Activated CD8-positive, alpha-beta T cell treated with anti-CD3 and anti-CD28 coated beads, Interleukin-2, amount 10 ng/mL, durations not matched to agents 7 days and 5 days (primary cell): ENCODE measurements at regions not wholly inside any gene's neighbourhood (a gene's known extent, or its start where the extent isn't known, plus 50 kb on each side); places are given as distances from the start of the nearest gene placed in this dataset.
"Not testable (repeated sequence)": the region's sequence is repeated elsewhere in the genome, so short reads cannot be mapped to it uniquely, and the experiment has no call there.

Source experiments
- ATAC-seq: fragments of 150-1000 bp; cut with Tn5 transposase; one replicate; pipeline ENCODE4 v1.10.0; 2021; ENCODE audit warnings: moderate library complexity
- CTCF ChIA-PET: fragments of 350-600 bp; sonication (Branson Sonifier 250); formaldehyde crosslinking; loops from one replicate; lab custom pipeline; 2021; ENCODE audit warnings: antibody characterized with exemption; lab: Charles Lee
- POLR2A ChIA-PET: fragments of 350-600 bp; sonication (Branson Sonifier 250); formaldehyde crosslinking; loops from one replicate; lab custom pipeline; 2021; ENCODE audit warnings: antibody characterized with exemption; lab: Charles Lee
- DNase-seq: peaks from one replicate; pipeline ENCODE4 v3.0.0-alpha.2; 2020
- H3K27ac Mint-ChIP-seq: one replicate; pipeline ENCODE4 v1.8.0; 2021; ENCODE audit warnings: mild to moderate bottlenecking, mixed read lengths
- H3K27me3 Mint-ChIP-seq: one replicate; pipeline ENCODE4 v1.8.0; 2021; ENCODE audit warnings: low read depth, mixed read lengths
- H3K36me3 Mint-ChIP-seq: one replicate; pipeline ENCODE4 v1.8.0; 2021; ENCODE audit warnings: low read depth, mixed read lengths
- H3K4me1 Mint-ChIP-seq: one replicate; pipeline ENCODE4 v1.8.0; 2021; ENCODE audit warnings: low read depth, mixed read lengths
- H3K4me3 Mint-ChIP-seq: one replicate; pipeline ENCODE4 v1.8.0; 2021; ENCODE audit warnings: mild to moderate bottlenecking, mixed read lengths
- H3K9me3 Mint-ChIP-seq: one replicate; pipeline ENCODE4 v1.8.0; 2022; ENCODE audit warnings: mixed read lengths; ENCODE audit not compliant: insufficient read depth

DNA sequence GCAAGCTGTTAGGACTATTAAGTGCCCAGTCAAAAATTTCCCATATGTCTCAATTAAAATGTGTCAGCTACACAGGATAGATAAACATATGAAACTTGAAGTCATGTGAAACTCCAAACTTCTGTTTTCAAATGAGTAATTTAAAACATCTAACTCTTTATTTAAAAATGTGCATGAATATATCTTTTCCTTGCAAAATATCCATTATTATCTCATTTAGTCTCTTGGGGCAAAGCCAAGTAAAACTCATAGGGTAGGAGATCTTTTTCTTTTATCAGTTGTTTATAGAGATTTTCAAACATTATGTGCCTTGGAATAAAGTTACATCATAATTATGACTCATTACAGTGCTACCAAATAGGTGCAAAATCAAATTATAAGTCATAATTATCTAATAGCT lies 2020.1 kb upstream of the PRR20A start:
- Mint-ChIP-seq H3K4me3 (no peak overlapping the region), H3K27ac (no peak overlapping the region)
- CTCF ChIA-PET, result no interaction called here

DNA sequence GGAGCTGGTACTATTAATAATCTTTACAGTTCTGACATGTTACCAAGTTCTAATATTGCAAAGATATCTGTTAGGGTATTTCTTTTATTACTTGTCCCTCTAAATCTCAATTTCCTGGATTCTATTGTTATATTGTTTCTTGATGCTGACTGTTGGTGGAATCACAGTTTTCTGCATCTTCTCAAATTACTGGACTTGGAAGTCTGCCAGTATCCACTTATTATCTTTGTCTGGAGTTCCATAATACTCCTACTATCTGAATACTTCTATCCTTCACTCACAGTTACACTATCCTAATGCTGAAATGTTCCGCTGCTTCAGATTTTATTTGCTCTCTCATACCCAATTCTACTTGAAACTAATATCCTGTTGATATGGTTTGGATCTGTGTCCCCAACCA lies 1985.7 kb upstream of the PRR20A start:
- H3K9me3 Mint-ChIP-seq, result peaks cover 15% of the 10 kb centered on the region
- no peak overlapping the region for H3K4me3 Mint-ChIP-seq
- no peaks in the 10 kb centered on the region for H3K27me3 Mint-ChIP-seq
- H3K4me1 Mint-ChIP-seq, result no peaks in the 10 kb centered on the region
- CTCF ChIA-PET, result no interaction called here
- POLR2A ChIA-PET, result no interaction called here
- DNase-seq, result no peak
- no peak overlapping the region for H3K27ac Mint-ChIP-seq
- H3K36me3 Mint-ChIP-seq, result no peaks in the 10 kb centered on the region
- ATAC-seq, result no peak

More for the DNA sequence above, 2020.1 kb upstream of the PRR20A start:
- ATAC-seq, result no peak
- no peak for DNase-seq
- H3K27me3 Mint-ChIP-seq, result no peaks in the 10 kb centered on the region
- POLR2A ChIA-PET, result no interaction called here
- no peaks in the 10 kb centered on the region for H3K4me1 Mint-ChIP-seq
- H3K36me3 Mint-ChIP-seq, result no peaks in the 10 kb centered on the region
- H3K9me3 Mint-ChIP-seq, result peaks cover 25% of the 10 kb centered on the region

DNA sequence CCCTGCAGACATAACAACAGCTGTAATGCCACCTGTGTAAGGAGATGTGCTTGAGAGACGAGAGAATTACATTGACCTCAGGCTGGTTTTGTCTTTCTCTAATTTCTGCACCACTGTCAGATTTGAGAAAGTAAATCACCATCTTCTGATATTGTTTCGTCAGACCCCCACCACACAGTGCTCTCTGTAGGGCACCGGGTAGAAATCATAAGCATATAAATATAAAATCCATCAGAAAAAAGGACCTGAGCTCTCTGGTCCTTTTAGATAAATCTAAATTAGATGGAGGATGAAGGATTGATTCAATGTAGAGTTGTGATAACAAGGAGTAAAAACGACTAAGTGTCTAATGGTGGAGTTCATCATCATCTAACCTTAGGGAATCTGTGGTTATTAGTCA lies 1981.0 kb upstream of the PRR20A start:
- DNase-seq (no peak), ATAC-seq (no peak)
- ChIA-PET CTCF (no interaction called here), POLR2A (no interaction called here)
- Mint-ChIP-seq H3K27ac (no peak overlapping the region), H3K4me1 (no peaks in the 10 kb centered on the region), H3K36me3 (no peaks in the 10 kb centered on the region), H3K4me3 (no peak overlapping the region), H3K9me3 (peaks cover 12% of the 10 kb centered on the region), H3K27me3 (no peaks in the 10 kb centered on the region)

DNA sequence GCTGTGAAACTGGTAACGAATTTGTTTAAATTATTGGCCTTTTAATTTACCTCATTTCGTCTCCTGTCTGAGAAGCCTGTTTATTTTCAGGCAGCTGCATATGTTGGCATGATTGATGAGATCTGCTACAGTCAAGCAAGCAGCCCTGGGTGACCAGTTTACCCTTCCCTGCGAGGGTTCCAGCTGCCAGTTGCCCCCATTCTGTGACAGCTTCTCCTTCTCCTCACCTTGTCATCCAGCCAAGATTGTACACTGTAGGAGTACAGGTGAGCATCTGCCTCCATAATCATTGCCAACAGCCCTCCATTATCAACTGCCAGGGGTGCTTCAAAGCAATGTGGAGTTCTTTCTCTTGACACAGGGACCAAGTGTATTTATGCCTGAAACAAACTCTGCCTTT lies 1979.9 kb upstream of the PRR20A start:
- Mint-ChIP-seq H3K27me3 (no peaks in the 10 kb centered on the region), H3K27ac (no peak overlapping the region)
- CTCF ChIA-PET, result no interaction called here

DNA sequence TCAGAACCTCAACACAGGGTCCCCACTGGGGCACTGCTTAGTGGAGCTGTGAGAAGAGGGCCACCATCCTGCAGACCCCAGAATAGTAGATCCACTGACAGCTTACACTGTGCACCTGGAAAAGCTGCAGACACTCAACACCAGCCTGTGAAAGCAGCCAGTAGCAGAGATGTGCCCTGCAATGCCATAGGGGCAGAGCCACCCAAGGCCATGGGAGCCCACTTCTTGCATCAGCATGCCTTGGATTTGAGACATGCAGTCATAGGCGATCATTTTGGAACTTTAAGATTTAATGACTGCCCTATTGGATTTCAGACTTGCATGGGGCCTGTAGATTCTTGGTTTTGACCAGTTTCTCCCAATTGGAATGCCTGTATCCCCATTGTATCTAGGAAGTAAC lies 1962.1 kb upstream of the PRR20A start:
- CTCF ChIA-PET, ATAC-seq, H3K4me1 Mint-ChIP-seq, H3K36me3 Mint-ChIP-seq, H3K27ac Mint-ChIP-seq, POLR2A ChIA-PET, H3K4me3 Mint-ChIP-seq, DNase-seq, H3K27me3 Mint-ChIP-seq: not testable (repeated sequence)
- H3K9me3 Mint-ChIP-seq, result peaks cover 16% of the 10 kb centered on the region

More for the DNA sequence above, 1979.9 kb upstream of the PRR20A start:
- POLR2A ChIA-PET, result no interaction called here
- peaks cover 12% of the 10 kb centered on the region for H3K9me3 Mint-ChIP-seq
- no peak overlapping the region for H3K4me3 Mint-ChIP-seq
- H3K4me1 Mint-ChIP-seq, result no peaks in the 10 kb centered on the region
- DNase-seq, result no peak
- no peaks in the 10 kb centered on the region for H3K36me3 Mint-ChIP-seq
- ATAC-seq, result no peak

DNA sequence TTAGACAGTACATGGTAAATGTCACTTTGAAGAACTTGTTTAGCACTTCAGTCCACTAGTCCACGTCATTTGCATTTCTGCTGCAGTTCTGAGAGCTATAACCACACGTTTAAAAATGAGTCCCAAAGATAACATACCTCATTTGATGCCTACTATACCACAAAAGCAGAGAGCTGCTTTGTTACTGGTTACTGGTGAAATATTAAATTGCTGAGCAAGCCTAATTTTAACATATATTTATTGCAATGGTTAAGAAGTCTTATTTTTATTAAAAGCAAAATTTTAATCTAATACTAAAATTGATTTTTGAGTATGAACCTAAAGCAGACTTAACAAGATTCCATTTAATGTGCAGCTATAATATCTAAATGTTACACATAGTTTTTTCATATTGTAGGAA lies 1949.7 kb upstream of the PRR20A start:
- no peak overlapping the region for H3K4me3 Mint-ChIP-seq
- ChIA-PET POLR2A (no interaction called here), CTCF (no interaction called here)
- ATAC-seq, result no peak
- no peak for DNase-seq
- H3K27ac Mint-ChIP-seq, result no peak overlapping the region
- H3K27me3 Mint-ChIP-seq, result no peaks in the 10 kb centered on the region
- H3K4me1 Mint-ChIP-seq, result no peaks in the 10 kb centered on the region
- peaks cover 30% of the 10 kb centered on the region for H3K9me3 Mint-ChIP-seq
- H3K36me3 Mint-ChIP-seq, result no peaks in the 10 kb centered on the region

DNA sequence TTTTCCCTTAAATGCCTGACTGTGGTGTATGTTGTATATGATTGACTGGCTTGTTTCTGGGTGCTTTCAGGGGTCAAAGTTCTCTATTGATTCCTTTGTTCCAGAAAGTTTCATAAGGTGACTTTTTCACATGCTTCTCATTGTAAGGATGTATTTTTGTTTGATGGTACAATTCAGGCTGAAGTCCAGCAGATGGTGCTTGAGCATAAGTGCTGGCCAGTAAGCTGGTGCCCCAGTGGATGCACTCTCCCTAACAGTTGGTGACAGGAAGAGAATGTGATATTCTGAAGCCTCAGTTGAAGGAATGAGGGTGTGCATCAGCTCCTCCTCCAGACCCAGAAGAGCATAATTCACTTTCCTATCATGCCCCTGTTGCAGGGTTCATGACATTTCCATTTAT lies 1941.6 kb upstream of the PRR20A start:
- no peaks in the 10 kb centered on the region for H3K36me3 Mint-ChIP-seq
- H3K4me1 Mint-ChIP-seq, result no peaks in the 10 kb centered on the region
- no peak overlapping the region for H3K27ac Mint-ChIP-seq
- CTCF ChIA-PET, result no interaction called here
- POLR2A ChIA-PET, result no interaction called here
- no peak for ATAC-seq
- peaks cover 31% of the 10 kb centered on the region for H3K9me3 Mint-ChIP-seq
- no peak for DNase-seq
- H3K27me3 Mint-ChIP-seq, result no peaks in the 10 kb centered on the region
- no peak overlapping the region for H3K4me3 Mint-ChIP-seq

DNA sequence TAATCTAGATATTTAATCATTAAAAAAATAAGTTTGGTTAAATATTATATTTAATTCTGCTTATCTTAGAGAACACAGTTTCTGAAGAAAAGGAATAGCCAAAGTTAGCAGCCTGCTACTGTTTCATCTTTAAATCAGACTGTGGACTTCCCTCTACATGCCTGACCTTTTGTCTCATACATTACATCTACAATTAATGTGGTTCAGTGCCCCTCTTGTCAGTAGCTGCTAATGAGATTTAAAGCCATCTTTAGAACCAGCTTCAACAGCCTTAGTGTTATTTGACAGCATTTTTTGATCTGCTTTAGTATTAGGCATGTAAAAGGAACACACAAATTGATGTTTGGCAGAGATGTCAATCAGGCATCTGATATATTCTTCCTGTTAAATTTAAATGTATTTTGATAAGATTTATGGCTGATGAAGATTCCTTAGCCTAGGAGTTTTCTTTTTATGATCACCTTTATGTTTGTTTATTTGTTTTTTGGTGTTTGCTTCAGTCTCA lies 1925.8 kb upstream of the PRR20A start:
- CTCF ChIA-PET, result no interaction called here

DNA sequence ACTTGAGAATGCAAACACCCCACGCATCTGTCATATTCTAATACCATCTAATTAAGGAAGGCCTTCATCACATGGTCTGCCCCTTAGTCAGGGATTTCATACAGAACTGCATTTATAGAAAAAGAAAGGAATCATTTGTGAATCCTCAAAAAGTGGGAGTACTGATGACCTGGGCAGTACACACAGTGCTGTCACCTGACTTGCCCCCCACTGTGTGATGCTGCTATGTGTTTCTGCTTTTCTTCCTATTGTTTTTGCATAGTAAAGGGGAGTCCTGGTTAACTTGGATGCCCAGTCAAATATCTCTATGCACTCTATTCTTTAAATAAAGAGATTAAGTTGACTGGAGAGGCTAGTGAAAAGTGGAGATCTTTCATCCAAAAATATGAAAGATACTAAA lies 1921.2 kb upstream of the PRR20A start:
- ATAC-seq (no peak), DNase-seq (no peak)
- CTCF ChIA-PET, result no interaction called here
- H3K27ac Mint-ChIP-seq, result no peak overlapping the region
- H3K27me3 Mint-ChIP-seq, result no peaks in the 10 kb centered on the region
- H3K36me3 Mint-ChIP-seq, result no peaks in the 10 kb centered on the region
- no peak overlapping the region for H3K4me3 Mint-ChIP-seq
- H3K4me1 Mint-ChIP-seq, result no peaks in the 10 kb centered on the region
- peaks cover 15% of the 10 kb centered on the region for H3K9me3 Mint-ChIP-seq
- POLR2A ChIA-PET, result no interaction called here

More for the DNA sequence above, 1925.8 kb upstream of the PRR20A start:
- Mint-ChIP-seq H3K27ac (no peak overlapping the region), H3K4me3 (no peak overlapping the region), H3K9me3 (peaks cover 19% of the 10 kb centered on the region), H3K36me3 (no peaks in the 10 kb centered on the region), H3K27me3 (no peaks in the 10 kb centered on the region), H3K4me1 (no peaks in the 10 kb centered on the region)
- DNase-seq, result no peak
- no peak for ATAC-seq
- POLR2A ChIA-PET, result no interaction called here

DNA sequence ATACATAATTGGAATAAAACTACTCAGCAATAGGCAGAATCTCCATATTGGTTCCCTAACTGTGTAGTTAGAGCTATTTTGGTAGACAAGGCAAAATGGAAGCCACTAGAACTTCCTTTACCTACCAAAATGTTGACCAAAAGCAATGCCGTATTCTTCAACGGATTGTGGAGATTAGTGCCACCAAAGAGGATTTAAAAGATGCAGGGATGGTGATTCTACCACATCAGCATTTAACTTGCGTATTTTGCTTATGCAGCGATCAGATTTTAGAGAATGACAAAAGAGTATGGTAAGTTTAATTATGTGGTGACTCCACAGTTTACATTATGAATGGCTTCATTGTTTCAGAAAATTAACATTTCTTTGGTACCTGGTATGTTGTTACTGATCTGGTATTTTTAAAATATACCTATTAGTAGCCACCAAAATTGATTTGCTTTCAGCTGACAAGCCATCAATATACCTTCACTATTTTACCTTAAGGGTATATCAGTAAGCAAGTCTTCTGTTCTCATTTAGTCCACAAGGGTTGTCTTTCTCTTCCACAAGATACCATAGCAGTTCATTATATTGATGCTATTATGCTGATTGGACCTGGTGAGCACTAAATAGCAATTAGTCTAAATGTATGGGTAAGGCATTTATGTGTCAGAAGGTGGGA lies 1910.7 kb upstream of the PRR20A start:
- no peak for ATAC-seq
- no peaks in the 10 kb centered on the region for H3K4me1 Mint-ChIP-seq
- no peak overlapping the region for H3K4me3 Mint-ChIP-seq
- CTCF ChIA-PET, result no interaction called here
- H3K36me3 Mint-ChIP-seq, result no peaks in the 10 kb centered on the region
- H3K27ac Mint-ChIP-seq, result no peak overlapping the region
- peaks cover 36% of the 10 kb centered on the region for H3K9me3 Mint-ChIP-seq
- POLR2A ChIA-PET, result no interaction called here
- no peak for DNase-seq
- H3K27me3 Mint-ChIP-seq, result no peaks in the 10 kb centered on the region

DNA sequence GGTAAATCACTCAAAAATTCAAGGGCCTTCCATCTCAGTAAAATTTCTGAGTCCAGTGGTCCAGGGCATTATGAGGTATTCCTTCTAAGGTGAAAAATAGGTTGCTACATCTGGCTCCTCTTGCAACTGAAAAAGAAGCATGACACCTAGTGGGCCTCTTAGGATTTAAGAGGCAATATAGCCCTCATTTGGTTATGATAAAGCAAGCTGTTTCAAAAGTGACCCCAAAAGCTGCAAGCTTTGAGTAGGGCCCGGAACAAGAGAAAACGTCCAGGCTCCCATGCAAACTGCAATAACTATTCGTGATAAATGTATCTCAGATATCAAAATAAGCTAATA lies 1910.2 kb upstream of the PRR20A start:
- Mint-ChIP-seq H3K4me1 (no peaks in the 10 kb centered on the region), H3K4me3 (no peak overlapping the region), H3K9me3 (peaks cover 36% of the 10 kb centered on the region), H3K36me3 (no peaks in the 10 kb centered on the region), H3K27ac (no peak overlapping the region), H3K27me3 (no peaks in the 10 kb centered on the region)
- ATAC-seq (no peak), DNase-seq (no peak)
- CTCF ChIA-PET, result no interaction called here
- POLR2A ChIA-PET, result no interaction called here

DNA sequence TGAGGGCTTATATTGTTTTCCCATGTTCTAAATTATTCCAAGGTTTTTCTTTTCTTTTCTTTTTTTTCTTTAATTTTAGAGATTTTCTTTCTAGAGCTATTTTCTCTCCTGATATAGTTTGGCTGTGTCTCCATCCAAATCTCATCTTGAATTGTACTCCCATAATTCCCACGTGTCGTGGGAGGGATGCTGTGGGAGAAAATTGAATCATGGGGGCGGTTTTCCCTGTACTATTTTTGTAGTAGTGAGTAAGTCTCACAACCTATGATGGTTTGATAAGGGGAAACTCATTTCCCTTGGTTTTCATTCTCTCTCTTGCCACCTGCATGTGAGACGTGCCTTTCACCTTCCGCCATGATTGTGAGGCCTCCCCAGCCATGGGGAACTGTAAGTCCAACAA lies 1906.4 kb upstream of the PRR20A start:
- H3K36me3 Mint-ChIP-seq, result no peaks in the 10 kb centered on the region
- H3K27ac Mint-ChIP-seq, result no peak overlapping the region
- H3K9me3 Mint-ChIP-seq, result peaks cover 20% of the 10 kb centered on the region
- ATAC-seq, result no peak
- no peak for DNase-seq
- H3K4me1 Mint-ChIP-seq, result no peaks in the 10 kb centered on the region
- H3K4me3 Mint-ChIP-seq, result no peak overlapping the region
- POLR2A ChIA-PET, result no interaction called here
- CTCF ChIA-PET, result no interaction called here
- no peaks in the 10 kb centered on the region for H3K27me3 Mint-ChIP-seq
